ENCODE measurements at regions not wholly inside any gene's neighbourhood (a gene's known extent, or its start where the extent isn't known, plus 50 kb on each side); places are given as distances from the start of the nearest gene placed in this dataset.
A peak's percentile ranks its signal among the peaks of the same experiment; 100 is the strongest.

GRCh38 chr4:14856062-14856933 is 146.0 kb upstream of the CPEB2 start:
- Histone ChIP-seq H2BK20ac (ENCODE audit: low read length) (no peak overlapping the region), H3K79me2 (ENCODE audit: control insufficient read depth in 1 of 2, insufficient read depth in 2 of 2, low read length in 2 of 2) (no peaks in the 10 kb centered on the region), H2BK12ac (ENCODE audit: low read depth, low read length) (no peak overlapping the region), H3K36me3 (ENCODE audit: control insufficient read depth in 2 of 4, insufficient read depth in 4 of 4, low read length in 3 of 4) (no peaks in the 10 kb centered on the region; a peak in 1 of 8 replicates), H3K18ac (ENCODE audit: extremely low read depth, low read length) (no peak overlapping the region), H3K79me1 (ENCODE audit: low read depth, low read length) (no peaks in the 10 kb centered on the region), H4K5ac (ENCODE audit: insufficient read length, low read depth, low read length) (no peak overlapping the region), H4K91ac (replicated peaks; ENCODE audit: insufficient read length, low read length) (no peak overlapping the region), H3K14ac (ENCODE audit: insufficient read length) (no peak overlapping the region), H3K23ac (ENCODE audit: insufficient read length) (no peak overlapping the region), H3K9me3 (ENCODE audit: insufficient read depth in 2 of 2, low read depth in 1 of 2, low read length in 1 of 2) (peaks cover 5 to 9% of the 10 kb centered on the region in 2 experiments; a peak in 3 of 4 replicates), H3K27ac (ENCODE audit: low read depth, low read length) (no peak overlapping the region), H2AFZ (ENCODE audit: low read length) (no peak overlapping the region), H3K9ac (replicated peaks in 1 of 4; ENCODE audit: extremely low read depth in 1 of 4, low read depth in 3 of 4, low read length in 3 of 4) (no peak overlapping the region), H3K4me1 (replicated peaks in 1 of 4; ENCODE audit: control insufficient read depth in 3 of 4, insufficient read depth in 4 of 4, low read length in 3 of 4) (no peaks in the 10 kb centered on the region), H4K20me1 (replicated peaks in 1 of 2; ENCODE audit: control insufficient read depth in 1 of 2, insufficient read depth in 2 of 2, low read length in 2 of 2) (no peaks in the 10 kb centered on the region), H2AK5ac (ENCODE audit: low read depth, low read length) (no peak overlapping the region), H3K23me2 (ENCODE audit: low read depth, low read length) (no peaks in the 10 kb centered on the region), H2BK5ac (ENCODE audit: low read depth, low read length) (no peak overlapping the region), H3K4me2 (ENCODE audit: insufficient read depth in 1 of 2, low read depth in 2 of 2, low read length in 2 of 2) (no peak overlapping the region), H2BK120ac (replicated peaks; ENCODE audit: low read depth, low read length) (no peak overlapping the region), H3K4me3 (ENCODE audit: extremely low read depth in 1 of 4, insufficient read depth in 2 of 4, low read depth in 3 of 4, low read length in 4 of 4) (no peak overlapping the region), H3K27me3 (replicated peaks in 1 of 4; ENCODE audit: control insufficient read depth in 3 of 4, extremely low read depth in 1 of 4, insufficient read depth in 3 of 4, low read length in 3 of 4) (no peaks in the 10 kb centered on the region), H4K8ac (ENCODE audit: extremely low read depth, insufficient read depth, low read length) (no peak overlapping the region), H2BK15ac (ENCODE audit: low read length) (no peak overlapping the region), H3K4ac (replicated peaks; ENCODE audit: insufficient read length, low read depth, low read length) (no peak overlapping the region), H3K56ac (replicated peaks; ENCODE audit: insufficient read length, low read depth, low read length) (no peak overlapping the region)
- no peak for FAIRE-seq
- CTCF ChIA-PET (ENCODE audit: partially characterized antibody): interaction anchor here (1.7 kb wide), 1 partner anchor 18 kb away, joined by 4 read pairs; no protein-coding TSS in a partner anchor
- POLR2A ChIA-PET (ENCODE audit: partially characterized antibody): no interaction called here
- TF ChIP-seq HDAC2 (IDR thresholded peaks at IDR 0.05; ENCODE audit: borderline replicate concordance in 1 of 2, low read depth in 2 of 2, low read length in 2 of 2): no peak
- no peak for TF ChIP-seq SP2 (IDR thresholded peaks at IDR 0.05; ENCODE audit: low read length)
- no peak for TF ChIP-seq KDM4A (IDR thresholded peaks at IDR 0.05; ENCODE audit: low read depth, low read length, severe bottlenecking)
- TF ChIP-seq EZH2 (IDR thresholded peaks at IDR 0.05; ENCODE audit: low read depth, low read length, severe bottlenecking): no peak
- TF ChIP-seq NRF1 (IDR thresholded peaks at IDR 0.05; ENCODE audit: low read depth, low read length): no peak
- peak in 1 of 2 experiments; percentile 27 for DNase-seq (ENCODE audit: low read depth in 1 of 2, low spot score in 2 of 2)
- WGBS, 2 experiments (ENCODE audit: extremely low coverage in 1 of 2, insufficient coverage in 1 of 2, insufficient read length in 1 of 2, insufficient replicate concordance in 2 of 2, low coverage in 1 of 2, low lambda C conversion rate in 2 of 2, missing lambda C conversion rate in 1 of 2): 78% methylated on average over 5 of the region's 5 CpGs; no CpG with 5 or more reads in 1 of the 2 experiments

Data from H1 (cell line).